HCT116 (cell line): ENCODE measurements at regions not wholly inside any gene's neighbourhood (a gene's known extent, or its start where the extent isn't known, plus 50 kb on each side); places are given as distances from the start of the nearest gene placed in this dataset.

Experiments used
- ATF3 ChIP-seq: IDR thresholded peaks from 2 replicates; pipeline ENCODE4 v1.6.1; 2012
- EGR1 ChIP-seq: IDR thresholded peaks from 2 replicates; pipeline ENCODE4 v1.6.1; 2012; ENCODE audit warnings: low read depth
- EZH2 ChIP-seq: fragments of 200-600 bp; sonication (generic); IDR thresholded peaks from 2 replicates; pipeline ENCODE4 v1.6.1; 2017; ENCODE audit warnings: antibody characterized with exemption, mixed run types
- EZH2phosphoT487 ChIP-seq: fragments of 200-600 bp; IDR thresholded peaks from 2 replicates; pipeline ENCODE4 v1.6.1; 2018; ENCODE audit warnings: antibody characterized with exemption, borderline replicate concordance
- POLR2A ChIP-seq: IDR thresholded peaks from 2 replicates; pipeline ENCODE4 v1.7.0; 2011; ENCODE audit warnings: borderline replicate concordance; ENCODE audit not compliant: insufficient read depth, insufficient read length; ENCODE audit errors: extremely low read depth
- RAD21 ChIP-seq: IDR thresholded peaks from 2 replicates; pipeline ENCODE4 v1.6.1; 2012; ENCODE audit warnings: low read depth, mild to moderate bottlenecking
- TCF7L2 ChIP-seq: IDR thresholded peaks from 2 replicates; pipeline ENCODE4 v1.7.0; 2011; ENCODE audit warnings: borderline replicate concordance, inconsistent platforms; ENCODE audit not compliant: insufficient read depth, insufficient read length; ENCODE audit errors: extremely low read depth
- YY1 ChIP-seq: IDR thresholded peaks from 2 replicates; pipeline ENCODE4 v1.6.1; 2011; ENCODE audit warnings: low read length, low read depth, moderate library complexity, mild to moderate bottlenecking; ENCODE audit not compliant: insufficient replicate concordance; ENCODE audit errors: extremely low read depth
- TF ChIP-seq, protein P1 (sequence below), 3 experiments: fragments of 200-600 bp in 1 of 3; sonication (generic) in 1 of 3; IDR thresholded peaks in 2 of 3; conservative IDR thresholded peaks in 1 of 3; 2 replicates each; pipeline ENCODE4 v1.5.1; 2012 to 2017; ENCODE audit warnings: low read depth in 2 of 3, low read length in 2 of 3, antibody characterized with exemption in 1 of 3, borderline replicate concordance in 1 of 3, control low read depth in 1 of 3, mild to moderate bottlenecking in 1 of 3, mixed read lengths in 1 of 3, mixed run types in 1 of 3, moderate library complexity in 1 of 3; ENCODE audit not compliant: insufficient read depth in 1 of 3
- TF ChIP-seq, protein P2 (sequence below): IDR thresholded peaks from 2 replicates; pipeline ENCODE4 v1.6.1; 2012

GRCh38 chr5:126103868-126104267 is 319.3 kb upstream of the GRAMD2B start:
- TF ChIP-seq, protein P1, sequence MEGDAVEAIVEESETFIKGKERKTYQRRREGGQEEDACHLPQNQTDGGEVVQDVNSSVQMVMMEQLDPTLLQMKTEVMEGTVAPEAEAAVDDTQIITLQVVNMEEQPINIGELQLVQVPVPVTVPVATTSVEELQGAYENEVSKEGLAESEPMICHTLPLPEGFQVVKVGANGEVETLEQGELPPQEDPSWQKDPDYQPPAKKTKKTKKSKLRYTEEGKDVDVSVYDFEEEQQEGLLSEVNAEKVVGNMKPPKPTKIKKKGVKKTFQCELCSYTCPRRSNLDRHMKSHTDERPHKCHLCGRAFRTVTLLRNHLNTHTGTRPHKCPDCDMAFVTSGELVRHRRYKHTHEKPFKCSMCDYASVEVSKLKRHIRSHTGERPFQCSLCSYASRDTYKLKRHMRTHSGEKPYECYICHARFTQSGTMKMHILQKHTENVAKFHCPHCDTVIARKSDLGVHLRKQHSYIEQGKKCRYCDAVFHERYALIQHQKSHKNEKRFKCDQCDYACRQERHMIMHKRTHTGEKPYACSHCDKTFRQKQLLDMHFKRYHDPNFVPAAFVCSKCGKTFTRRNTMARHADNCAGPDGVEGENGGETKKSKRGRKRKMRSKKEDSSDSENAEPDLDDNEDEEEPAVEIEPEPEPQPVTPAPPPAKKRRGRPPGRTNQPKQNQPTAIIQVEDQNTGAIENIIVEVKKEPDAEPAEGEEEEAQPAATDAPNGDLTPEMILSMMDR (IDR thresholded peaks at IDR 0.05 in 2 of 3, conservative IDR thresholded peaks at IDR 0.05 in 1 of 3; ENCODE audit: borderline replicate concordance in 1 of 3, insufficient read depth in 1 of 3, low read depth in 2 of 3, low read length in 2 of 3): no peak
- no peak for TF ChIP-seq RAD21
- no peak for TF ChIP-seq POLR2A
- TF ChIP-seq ATF3: no peak
- TF ChIP-seq EZH2: no peak
- no peak for TF ChIP-seq YY1
- no peak for TF ChIP-seq EGR1
- no peak for TF ChIP-seq EZH2phosphoT487
- TF ChIP-seq, protein P2, sequence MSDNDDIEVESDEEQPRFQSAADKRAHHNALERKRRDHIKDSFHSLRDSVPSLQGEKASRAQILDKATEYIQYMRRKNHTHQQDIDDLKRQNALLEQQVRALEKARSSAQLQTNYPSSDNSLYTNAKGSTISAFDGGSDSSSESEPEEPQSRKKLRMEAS: no peak
- no peak for TF ChIP-seq TCF7L2
